Bronchial epithelial cell (primary cell): ENCODE measurements at regions not wholly inside any gene's neighbourhood (a gene's known extent, or its start where the extent isn't known, plus 50 kb on each side); places are given as distances from the start of the nearest gene placed in this dataset.

Experiments used
- DNase-seq: peaks from one replicate; pipeline ENCODE4 v3.0.0-alpha.2; 2010; ENCODE audit warnings: low read depth
- FAIRE-seq: peaks from 2 replicates; lab custom pipeline; 2011; peaks lifted over from hg19 to GRCh38; lab: Jason Lieb, UNC
- H3K27me3 ChIP-seq: 2 replicates; pipeline ENCODE4 v1.5.1; 2011; ENCODE audit warnings: low read length; ENCODE audit not compliant: control insufficient read depth, insufficient read depth
- H3K36me3 ChIP-seq: 2 replicates; pipeline ENCODE4 v1.5.1; 2011; ENCODE audit warnings: low read length; ENCODE audit not compliant: control insufficient read depth, insufficient read depth
- H3K4me3 ChIP-seq: 2 replicates; pipeline ENCODE4 v1.5.1; 2011; ENCODE audit warnings: mild to moderate bottlenecking, low read depth, low read length, control low read depth
- TF ChIP-seq, protein P1 (sequence below): IDR thresholded peaks from 2 replicates; pipeline ENCODE4 v1.5.1; 2011; ENCODE audit warnings: mild to moderate bottlenecking, moderate library complexity, low read length, control low read depth, inconsistent platforms; ENCODE audit not compliant: insufficient read depth, severe bottlenecking

DNA sequence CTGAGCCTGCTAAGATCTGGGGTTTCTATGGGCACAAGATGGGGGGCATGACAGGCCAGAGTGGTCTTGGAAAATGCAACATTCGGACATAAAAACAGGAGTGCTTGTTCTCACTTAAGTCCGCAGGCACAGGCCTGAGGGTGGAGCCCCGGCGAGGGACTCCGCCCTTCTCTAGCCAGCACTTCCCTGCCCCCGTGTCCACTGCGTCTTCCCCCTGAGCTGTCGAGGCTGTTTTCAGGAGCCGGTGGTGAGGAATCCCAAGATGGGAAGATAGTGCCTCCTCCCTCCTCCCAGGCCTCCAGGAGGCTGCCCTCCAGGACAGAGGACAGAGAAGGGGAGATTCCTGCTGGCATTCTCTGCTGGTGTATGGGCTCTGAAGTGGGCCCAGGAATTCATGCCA lies 105.2 kb downstream of the TLR5 start:
- Histone ChIP-seq H3K4me3 (no peak overlapping the region), H3K27me3 (peaks cover 2% of the 10 kb centered on the region), H3K36me3 (no peaks in the 10 kb centered on the region)
- DNase-seq (no peak), FAIRE-seq (no peak)
- TF ChIP-seq, protein P1, sequence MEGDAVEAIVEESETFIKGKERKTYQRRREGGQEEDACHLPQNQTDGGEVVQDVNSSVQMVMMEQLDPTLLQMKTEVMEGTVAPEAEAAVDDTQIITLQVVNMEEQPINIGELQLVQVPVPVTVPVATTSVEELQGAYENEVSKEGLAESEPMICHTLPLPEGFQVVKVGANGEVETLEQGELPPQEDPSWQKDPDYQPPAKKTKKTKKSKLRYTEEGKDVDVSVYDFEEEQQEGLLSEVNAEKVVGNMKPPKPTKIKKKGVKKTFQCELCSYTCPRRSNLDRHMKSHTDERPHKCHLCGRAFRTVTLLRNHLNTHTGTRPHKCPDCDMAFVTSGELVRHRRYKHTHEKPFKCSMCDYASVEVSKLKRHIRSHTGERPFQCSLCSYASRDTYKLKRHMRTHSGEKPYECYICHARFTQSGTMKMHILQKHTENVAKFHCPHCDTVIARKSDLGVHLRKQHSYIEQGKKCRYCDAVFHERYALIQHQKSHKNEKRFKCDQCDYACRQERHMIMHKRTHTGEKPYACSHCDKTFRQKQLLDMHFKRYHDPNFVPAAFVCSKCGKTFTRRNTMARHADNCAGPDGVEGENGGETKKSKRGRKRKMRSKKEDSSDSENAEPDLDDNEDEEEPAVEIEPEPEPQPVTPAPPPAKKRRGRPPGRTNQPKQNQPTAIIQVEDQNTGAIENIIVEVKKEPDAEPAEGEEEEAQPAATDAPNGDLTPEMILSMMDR, result no peak

DNA sequence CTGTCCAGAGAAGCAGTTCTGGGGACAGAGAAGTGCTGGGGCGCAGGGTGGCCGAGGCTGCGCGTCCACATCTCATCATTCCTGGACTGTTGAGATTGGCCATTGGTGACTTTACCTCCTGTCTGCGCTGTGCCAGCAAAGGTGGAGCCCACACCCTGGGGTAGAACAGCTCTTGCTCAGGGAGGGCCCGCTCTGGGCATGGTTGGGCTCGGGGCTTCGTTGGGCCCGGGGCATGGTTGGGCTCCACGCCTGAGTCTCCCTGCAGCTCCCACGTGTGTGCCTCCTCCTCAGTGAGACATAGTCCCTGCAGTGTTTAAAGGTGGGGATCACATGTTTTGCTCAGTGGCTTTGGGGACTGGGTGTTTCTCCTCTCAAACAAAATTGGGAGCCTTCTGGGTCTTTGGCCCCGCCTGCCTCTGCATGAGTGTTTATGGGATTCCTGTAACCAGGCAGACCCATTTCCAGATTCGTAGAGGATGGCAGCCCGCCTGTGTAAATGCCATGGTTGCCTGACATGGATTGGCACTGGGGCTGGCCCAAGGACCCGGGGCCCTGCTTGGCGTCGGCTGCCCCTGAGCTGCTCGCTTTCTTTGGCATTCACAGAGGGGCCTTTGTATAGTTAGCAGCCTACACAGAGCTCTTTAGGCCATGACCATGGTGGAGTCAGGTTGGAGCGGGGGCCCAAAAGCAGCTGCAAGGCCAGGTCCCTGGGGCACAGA lies 104.6 kb downstream of the TLR5 start:
- TF ChIP-seq, protein P1, result no peak
- peaks cover 2% of the 10 kb centered on the region for H3K27me3 ChIP-seq
- DNase-seq (no peak), FAIRE-seq (no peak)
- no peak overlapping the region for H3K4me3 ChIP-seq
- H3K36me3 ChIP-seq, result no peaks in the 10 kb centered on the region

DNA sequence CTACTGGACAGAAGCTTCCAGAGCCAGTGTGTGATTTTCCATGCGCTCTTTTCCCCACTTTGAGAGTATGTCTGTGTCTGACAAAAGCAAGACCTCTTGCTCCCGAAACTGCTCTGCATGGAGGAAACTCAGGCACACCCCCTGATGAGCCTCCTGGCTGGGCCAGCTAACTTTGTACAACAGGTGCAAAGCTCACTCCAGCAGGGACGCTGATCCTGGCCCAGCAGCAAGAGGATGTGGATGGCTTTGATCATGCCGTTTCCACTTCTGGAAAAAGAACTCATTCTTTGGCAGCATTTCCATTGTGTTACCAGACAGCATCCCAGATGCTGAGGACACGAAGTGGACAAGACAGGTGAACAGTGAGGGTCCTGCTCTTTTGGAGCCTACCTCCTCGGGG lies 103.1 kb downstream of the TLR5 start:
- Histone ChIP-seq H3K36me3 (no peaks in the 10 kb centered on the region), H3K27me3 (peaks cover 2% of the 10 kb centered on the region), H3K4me3 (no peak overlapping the region)
- DNase-seq, result no peak
- no peak for FAIRE-seq
- TF ChIP-seq, protein P1, result no peak

DNA sequence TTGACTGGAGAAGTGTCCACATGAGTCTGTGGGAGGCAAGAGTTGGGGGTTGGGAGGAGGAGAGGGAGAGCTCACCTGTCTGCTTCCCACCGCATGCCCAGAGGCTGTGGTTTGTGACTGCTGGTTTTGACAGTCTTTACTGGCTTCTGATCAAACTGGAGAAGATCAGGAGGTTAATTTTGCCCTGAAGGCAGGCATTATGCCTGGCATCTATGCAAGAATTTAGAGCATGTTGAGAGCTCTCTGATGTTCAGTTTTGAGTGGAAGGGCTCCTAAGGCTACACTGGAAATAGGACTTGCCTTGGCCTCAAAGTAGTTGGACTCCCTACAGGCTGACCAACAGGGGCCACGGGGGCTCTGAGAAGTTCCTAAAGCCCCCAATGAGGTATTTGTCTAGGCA lies 101.6 kb downstream of the TLR5 start:
- no peak for FAIRE-seq
- TF ChIP-seq, protein P1, result no peak

DNA sequence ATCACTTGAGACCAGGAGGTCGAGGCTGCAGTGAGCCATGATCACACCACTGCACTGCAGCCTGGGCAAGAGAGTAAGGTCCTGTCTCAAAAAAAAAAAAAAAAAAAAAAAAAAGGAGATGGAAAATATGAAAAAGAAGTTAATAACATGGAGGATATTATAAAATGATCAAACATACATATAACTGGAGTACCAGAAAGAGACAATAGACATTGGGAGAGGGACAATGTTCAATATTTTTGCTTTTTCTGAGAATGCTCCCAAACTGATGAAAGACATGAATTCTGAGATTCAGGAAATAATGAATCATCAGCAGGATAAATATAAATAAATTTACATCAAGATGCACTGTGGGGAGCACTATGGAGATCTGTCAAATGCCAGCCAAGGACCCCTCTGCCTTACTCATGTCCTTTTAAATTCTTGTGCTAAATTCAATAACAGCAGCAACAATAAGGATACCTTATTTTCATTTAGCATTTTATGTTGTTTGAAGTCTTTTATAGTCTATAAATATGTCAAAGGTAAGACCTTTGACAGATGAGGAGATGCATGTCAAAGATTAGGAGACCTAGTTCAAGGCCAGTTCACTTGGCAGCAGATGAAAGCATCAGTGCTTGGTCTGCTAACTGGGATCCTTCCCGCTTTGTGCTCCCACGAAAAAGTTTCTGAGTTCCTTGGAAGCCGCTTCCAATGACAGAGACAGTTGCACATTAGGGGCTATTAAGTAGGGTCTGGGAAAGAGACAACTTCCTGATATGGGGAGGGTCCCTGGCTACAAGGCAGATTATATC lies 97.7 kb downstream of the TLR5 start:
- H3K4me3 ChIP-seq, result no peak overlapping the region
- DNase-seq, result no peak
- TF ChIP-seq, protein P1, result no peak
- peaks cover under 1% of the 10 kb centered on the region for H3K27me3 ChIP-seq
- H3K36me3 ChIP-seq, result no peaks in the 10 kb centered on the region
- no peak for FAIRE-seq

More for the DNA sequence above, 101.6 kb downstream of the TLR5 start:
- no peak for DNase-seq
- Histone ChIP-seq H3K27me3 (peaks cover 2% of the 10 kb centered on the region), H3K4me3 (no peak overlapping the region), H3K36me3 (no peaks in the 10 kb centered on the region)
